ENCODE measurements at regions not wholly inside any gene's neighbourhood (a gene's known extent, or its start where the extent isn't known, plus 50 kb on each side); places are given as distances from the start of the nearest gene placed in this dataset.

GRCh38 chr4:123248085-123248659 lies 148.4 kb upstream of the SPRY1 start:
- Histone ChIP-seq H3K4me3 (no peak overlapping the region), H3K4me1 (ENCODE audit: control insufficient read depth, insufficient read depth, low read length) (no peaks in the 10 kb centered on the region), H3K27me3 (replicated peaks in 1 of 2; ENCODE audit: control insufficient read depth in 2 of 2, insufficient read depth in 2 of 2, low read length in 1 of 2) (no peaks in the 10 kb centered on the region), H4K20me1 (ENCODE audit: control insufficient read depth, insufficient read depth) (no peaks in the 10 kb centered on the region), H3K27ac (ENCODE audit: control insufficient read depth, insufficient read depth) (no peak overlapping the region), H3K79me2 (ENCODE audit: control insufficient read depth, insufficient read depth, low read length) (no peaks in the 10 kb centered on the region), H3K36me3 (ENCODE audit: control insufficient read depth in 2 of 2, insufficient read depth in 2 of 2, low read length in 1 of 2) (no peaks in the 10 kb centered on the region), H3K9ac (ENCODE audit: control insufficient read depth, insufficient read depth, low read length) (no peak overlapping the region), H3K4me2 (ENCODE audit: control insufficient read depth, insufficient read depth) (no peak overlapping the region), H3K9me3 (replicated peaks; ENCODE audit: control insufficient read depth, insufficient read depth, low read length) (no peaks in the 10 kb centered on the region), H2AFZ (ENCODE audit: control insufficient read depth, low read depth, low read length) (no peak overlapping the region)
- in situ Hi-C loops (cut with MboI) = no loop called here
- BruUV-seq (replicated peaks) = no TSS peak
- POLR2A ChIA-PET = no interaction called here
- ATAC-seq (no peak), DNase-seq (ENCODE audit: low read depth, low spot score) (no peak), FAIRE-seq (no peak)
- CTCF ChIA-PET = interaction anchor here (0.7 to 2.6 kb wide), 6 partner anchors 12 to 573 kb away, joined by 3 to 6 read pairs (median 3); no protein-coding TSS in a partner anchor
- RAD21 ChIA-PET (ENCODE audit: unreplicated experiment) = no interaction called here
- SMC1A ChIA-PET (ENCODE audit: uncharacterized antibody, unreplicated experiment) = interaction anchor here (0.9 to 1.5 kb wide), 3 partner anchors 10 to 14 kb away, joined by 3 to 4 read pairs (median 4); no protein-coding TSS in a partner anchor
- TF ChIP-seq POLR2AphosphoS2 (IDR thresholded peaks at IDR 0.05; ENCODE audit: low read depth, low read length) (no peak), SPI1 (IDR thresholded peaks at IDR 0.05; ENCODE audit: borderline replicate concordance, insufficient read depth, low read depth, low read length) (no peak), EP300 (IDR thresholded peaks at IDR 0.05; ENCODE audit: borderline replicate concordance in 1 of 2, control insufficient read depth in 1 of 2, low read depth in 2 of 2, low read length in 2 of 2) (no peak), KAT2A (conservative IDR thresholded peaks at IDR 0.05; ENCODE audit: control insufficient read depth, low read depth, low read length) (no peak), NR2C2 (IDR thresholded peaks at IDR 0.05; ENCODE audit: borderline replicate concordance, control insufficient read depth, insufficient read length, low read depth) (no peak), MAX (IDR thresholded peaks at IDR 0.05; ENCODE audit: low read depth, low read length) (no peak)
- intact Hi-C loops (cut with micrococcal nuclease; ENCODE audit: unreplicated experiment) = no loop called here
- 95% methylated on average over 1 of the region's 1 CpG for WGBS (ENCODE audit: insufficient coverage, insufficient replicate concordance, low lambda C conversion rate, missing lambda C conversion rate)

DNA sequence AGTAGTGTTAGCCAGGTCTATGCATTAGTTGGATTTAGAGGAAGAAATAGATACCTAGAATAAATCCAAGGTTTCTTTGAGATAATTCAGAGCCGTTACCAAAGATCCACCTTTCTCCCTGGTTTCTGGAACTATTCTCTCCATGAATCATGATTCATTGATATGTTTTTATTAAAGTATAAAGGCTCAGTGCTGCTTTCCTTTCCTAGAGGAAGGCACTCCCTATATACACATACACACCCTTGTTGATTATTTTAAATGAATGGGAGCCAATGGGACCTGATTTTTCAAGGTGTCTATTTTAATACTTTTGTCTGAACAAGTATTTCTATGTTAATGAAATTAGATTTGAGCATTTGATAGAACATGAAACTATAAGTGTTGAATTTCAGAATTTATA lies 146.8 kb upstream of the SPRY1 start:
- H4K20me1 ChIP-seq (ENCODE audit: control insufficient read depth, insufficient read depth) = no peaks in the 10 kb centered on the region
- H3K27me3 ChIP-seq (replicated peaks in 1 of 2; ENCODE audit: control insufficient read depth in 2 of 2, insufficient read depth in 2 of 2, low read length in 1 of 2) = no peaks in the 10 kb centered on the region
- 92% methylated on average over 1 of the region's 1 CpG for WGBS (ENCODE audit: insufficient coverage, insufficient replicate concordance, low lambda C conversion rate, missing lambda C conversion rate)
- no peak overlapping the region for H3K4me2 ChIP-seq (ENCODE audit: control insufficient read depth, insufficient read depth)
- H3K9ac ChIP-seq (ENCODE audit: control insufficient read depth, insufficient read depth, low read length) = no peak overlapping the region
- no peak overlapping the region for H3K4me3 ChIP-seq
- SMC1A ChIA-PET (ENCODE audit: uncharacterized antibody, unreplicated experiment) = no interaction called here
- H3K36me3 ChIP-seq (ENCODE audit: control insufficient read depth in 2 of 2, insufficient read depth in 2 of 2, low read length in 1 of 2) = no peaks in the 10 kb centered on the region
- intact Hi-C loops (cut with micrococcal nuclease; ENCODE audit: unreplicated experiment) (no loop called here), in situ Hi-C loops (cut with MboI) (no loop called here)
- no peak for ATAC-seq
- FAIRE-seq = no peak
- no peaks in the 10 kb centered on the region for H3K79me2 ChIP-seq (ENCODE audit: control insufficient read depth, insufficient read depth, low read length)
- CTCF ChIA-PET = no interaction called here
- POLR2A ChIA-PET = no interaction called here
- no peaks in the 10 kb centered on the region for H3K4me1 ChIP-seq (ENCODE audit: control insufficient read depth, insufficient read depth, low read length)
- RAD21 ChIA-PET (ENCODE audit: unreplicated experiment) = no interaction called here
- no TSS peak for BruUV-seq (replicated peaks)
- H3K27ac ChIP-seq (ENCODE audit: control insufficient read depth, insufficient read depth) = no peak overlapping the region
- H3K9me3 ChIP-seq (replicated peaks; ENCODE audit: control insufficient read depth, insufficient read depth, low read length) = no peaks in the 10 kb centered on the region
- DNase-seq (ENCODE audit: low read depth, low spot score) = no peak
- no peak overlapping the region for H2AFZ ChIP-seq (ENCODE audit: control insufficient read depth, low read depth, low read length)
- TF ChIP-seq, protein P1, sequence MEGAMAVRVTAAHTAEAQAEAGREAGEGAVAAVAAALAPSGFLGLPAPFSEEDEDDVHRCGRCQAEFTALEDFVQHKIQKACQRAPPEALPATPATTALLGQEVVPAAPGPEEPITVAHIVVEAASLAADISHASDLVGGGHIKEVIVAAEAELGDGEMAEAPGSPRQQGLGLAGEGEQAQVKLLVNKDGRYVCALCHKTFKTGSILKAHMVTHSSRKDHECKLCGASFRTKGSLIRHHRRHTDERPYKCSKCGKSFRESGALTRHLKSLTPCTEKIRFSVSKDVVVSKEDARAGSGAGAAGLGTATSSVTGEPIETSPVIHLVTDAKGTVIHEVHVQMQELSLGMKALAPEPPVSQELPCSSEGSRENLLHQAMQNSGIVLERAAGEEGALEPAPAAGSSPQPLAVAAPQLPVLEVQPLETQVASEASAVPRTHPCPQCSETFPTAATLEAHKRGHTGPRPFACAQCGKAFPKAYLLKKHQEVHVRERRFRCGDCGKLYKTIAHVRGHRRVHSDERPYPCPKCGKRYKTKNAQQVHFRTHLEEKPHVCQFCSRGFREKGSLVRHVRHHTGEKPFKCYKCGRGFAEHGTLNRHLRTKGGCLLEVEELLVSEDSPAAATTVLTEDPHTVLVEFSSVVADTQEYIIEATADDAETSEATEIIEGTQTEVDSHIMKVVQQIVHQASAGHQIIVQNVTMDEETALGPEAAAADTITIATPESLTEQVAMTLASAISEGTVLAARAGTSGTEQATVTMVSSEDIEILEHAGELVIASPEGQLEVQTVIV (IDR thresholded peaks at IDR 0.05; ENCODE audit: borderline replicate concordance, partially characterized antibody) = no peak
- TF ChIP-seq ZZZ3 (IDR thresholded peaks at IDR 0.05; ENCODE audit: control insufficient read depth, insufficient read length, low read depth) = no peak
- no peak for TF ChIP-seq IRF3 (IDR thresholded peaks at IDR 0.05)
- no peak for TF ChIP-seq HDAC2 (IDR thresholded peaks at IDR 0.05)
- TF ChIP-seq FOS (IDR thresholded peaks at IDR 0.05; ENCODE audit: borderline replicate concordance, extremely low read depth, insufficient read length) = no peak
- TF ChIP-seq RBBP5 (conservative IDR thresholded peaks at IDR 0.05) = no peak
- TF ChIP-seq ETV6 (conservative IDR thresholded peaks at IDR 0.05 in 1 of 2, IDR thresholded peaks at IDR 0.05 in 1 of 2; ENCODE audit: borderline replicate concordance in 1 of 2, low read depth in 1 of 2) = no peak
- no peak for TF ChIP-seq SUPT20H (IDR thresholded peaks at IDR 0.05; ENCODE audit: borderline replicate concordance, control insufficient read depth, low read depth, low read length)
